ENCODE measurements at regions not wholly inside any gene's neighbourhood (a gene's known extent, or its start where the extent isn't known, plus 50 kb on each side); places are given as distances from the start of the nearest gene placed in this dataset.

DNA sequence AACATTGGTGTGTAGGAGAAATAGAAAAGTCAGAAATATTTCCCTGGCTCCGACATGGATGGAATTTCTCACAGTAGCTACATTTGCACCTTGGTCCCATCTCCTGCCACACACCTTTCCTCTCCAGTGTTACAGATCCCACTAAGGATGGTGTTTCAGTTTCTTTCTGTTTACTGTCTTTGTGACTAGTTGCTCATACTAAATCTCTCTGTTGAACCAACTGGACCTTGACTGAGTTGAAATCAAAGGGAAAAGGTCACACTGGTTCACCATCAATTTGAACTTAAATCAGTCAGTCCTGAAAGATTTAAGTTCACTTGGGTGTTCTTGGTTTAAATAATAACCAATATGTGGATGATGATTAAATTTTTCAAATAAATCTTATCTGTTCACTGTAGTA lies 754.2 kb downstream of the OTOL1 start:
- no TSS peak for BruUV-seq (replicated peaks)
- Histone ChIP-seq H3K9ac (ENCODE audit: low read length) (no peak overlapping the region), H3K79me2 (ENCODE audit: insufficient read depth, low read length) (no peaks in the 10 kb centered on the region), H2AFZ (ENCODE audit: low read depth, low read length, poor library complexity, severe bottlenecking) (no peak overlapping the region), H3K9me3 (ENCODE audit: control insufficient read depth in 1 of 2, insufficient read depth in 1 of 2, low read depth in 1 of 2, low read length in 2 of 2) (no peaks in the 10 kb centered on the region), H3K4me3 (replicated peaks in 1 of 2; ENCODE audit: low read depth in 1 of 2, low read length in 2 of 2) (no peak overlapping the region), H3K9me2 (ENCODE audit: insufficient read depth) (no peaks in the 10 kb centered on the region), H4K20me1 (ENCODE audit: insufficient read depth) (no peaks in the 10 kb centered on the region), H3K27ac (ENCODE audit: low read depth, low read length) (no peak overlapping the region), H3K36me3 (ENCODE audit: control insufficient read depth in 1 of 2, insufficient read depth in 2 of 2, low read length in 2 of 2) (no peaks in the 10 kb centered on the region), H3K4me1 (ENCODE audit: control insufficient read depth in 1 of 2, insufficient read depth in 2 of 2, low read length in 2 of 2) (no peaks in the 10 kb centered on the region), H3K4me2 (ENCODE audit: low read length) (no peak overlapping the region), H3K27me3 (ENCODE audit: insufficient read depth, low read length) (no peaks in the 10 kb centered on the region)
- intact Hi-C loops (cut with micrococcal nuclease): no loop called here
- ChIA-PET POLR2A (no interaction called here), RAD21 (ENCODE audit: low non-redundant PET in 1 of 2, low total read pairs in 2 of 2, uncharacterized antibody in 2 of 2, unreplicated experiment in 2 of 2) (no interaction called here), CTCF (no interaction called here)
- no peak for DNase-seq (ENCODE audit: low read depth, low spot score)
- ATAC-seq: no peak
- no peak for TF ChIP-seq CBX3 (IDR thresholded peaks at IDR 0.05; ENCODE audit: low read depth)
- TF ChIP-seq CEBPB (IDR thresholded peaks at IDR 0.05; ENCODE audit: low read depth): no peak
- TF ChIP-seq JUND (IDR thresholded peaks at IDR 0.05): no peak
- TF ChIP-seq POLR2AphosphoS5 (IDR thresholded peaks at IDR 0.05; ENCODE audit: low read depth, low read length): no peak
- TF ChIP-seq, protein P1, sequence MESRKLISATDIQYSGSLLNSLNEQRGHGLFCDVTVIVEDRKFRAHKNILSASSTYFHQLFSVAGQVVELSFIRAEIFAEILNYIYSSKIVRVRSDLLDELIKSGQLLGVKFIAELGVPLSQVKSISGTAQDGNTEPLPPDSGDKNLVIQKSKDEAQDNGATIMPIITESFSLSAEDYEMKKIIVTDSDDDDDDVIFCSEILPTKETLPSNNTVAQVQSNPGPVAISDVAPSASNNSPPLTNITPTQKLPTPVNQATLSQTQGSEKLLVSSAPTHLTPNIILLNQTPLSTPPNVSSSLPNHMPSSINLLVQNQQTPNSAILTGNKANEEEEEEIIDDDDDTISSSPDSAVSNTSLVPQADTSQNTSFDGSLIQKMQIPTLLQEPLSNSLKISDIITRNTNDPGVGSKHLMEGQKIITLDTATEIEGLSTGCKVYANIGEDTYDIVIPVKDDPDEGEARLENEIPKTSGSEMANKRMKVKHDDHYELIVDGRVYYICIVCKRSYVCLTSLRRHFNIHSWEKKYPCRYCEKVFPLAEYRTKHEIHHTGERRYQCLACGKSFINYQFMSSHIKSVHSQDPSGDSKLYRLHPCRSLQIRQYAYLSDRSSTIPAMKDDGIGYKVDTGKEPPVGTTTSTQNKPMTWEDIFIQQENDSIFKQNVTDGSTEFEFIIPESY (IDR thresholded peaks at IDR 0.05; ENCODE audit: extremely low read depth, insufficient replicate concordance, low read length): no peak
- TF ChIP-seq, protein P2, sequence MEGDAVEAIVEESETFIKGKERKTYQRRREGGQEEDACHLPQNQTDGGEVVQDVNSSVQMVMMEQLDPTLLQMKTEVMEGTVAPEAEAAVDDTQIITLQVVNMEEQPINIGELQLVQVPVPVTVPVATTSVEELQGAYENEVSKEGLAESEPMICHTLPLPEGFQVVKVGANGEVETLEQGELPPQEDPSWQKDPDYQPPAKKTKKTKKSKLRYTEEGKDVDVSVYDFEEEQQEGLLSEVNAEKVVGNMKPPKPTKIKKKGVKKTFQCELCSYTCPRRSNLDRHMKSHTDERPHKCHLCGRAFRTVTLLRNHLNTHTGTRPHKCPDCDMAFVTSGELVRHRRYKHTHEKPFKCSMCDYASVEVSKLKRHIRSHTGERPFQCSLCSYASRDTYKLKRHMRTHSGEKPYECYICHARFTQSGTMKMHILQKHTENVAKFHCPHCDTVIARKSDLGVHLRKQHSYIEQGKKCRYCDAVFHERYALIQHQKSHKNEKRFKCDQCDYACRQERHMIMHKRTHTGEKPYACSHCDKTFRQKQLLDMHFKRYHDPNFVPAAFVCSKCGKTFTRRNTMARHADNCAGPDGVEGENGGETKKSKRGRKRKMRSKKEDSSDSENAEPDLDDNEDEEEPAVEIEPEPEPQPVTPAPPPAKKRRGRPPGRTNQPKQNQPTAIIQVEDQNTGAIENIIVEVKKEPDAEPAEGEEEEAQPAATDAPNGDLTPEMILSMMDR (IDR thresholded peaks at IDR 0.05 in 2 of 3, conservative IDR thresholded peaks at IDR 0.05 in 1 of 3; ENCODE audit: borderline replicate concordance in 1 of 3, insufficient read depth in 1 of 3, low read depth in 2 of 3, low read length in 2 of 3): no peak
- no peak for TF ChIP-seq ZNF274 (IDR thresholded peaks at IDR 0.05; ENCODE audit: low read depth, low read length)
- TF ChIP-seq POLR2A (IDR thresholded peaks at IDR 0.05; ENCODE audit: borderline replicate concordance, extremely low read depth, insufficient read depth, insufficient read length): no peak
- no peak for TF ChIP-seq MAX (IDR thresholded peaks at IDR 0.05)
- TF ChIP-seq EGR1 (IDR thresholded peaks at IDR 0.05; ENCODE audit: low read depth): no peak
- TF ChIP-seq, protein P3, sequence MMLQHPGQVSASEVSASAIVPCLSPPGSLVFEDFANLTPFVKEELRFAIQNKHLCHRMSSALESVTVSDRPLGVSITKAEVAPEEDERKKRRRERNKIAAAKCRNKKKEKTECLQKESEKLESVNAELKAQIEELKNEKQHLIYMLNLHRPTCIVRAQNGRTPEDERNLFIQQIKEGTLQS (IDR thresholded peaks at IDR 0.05): no peak
- TF ChIP-seq EZH2 (IDR thresholded peaks at IDR 0.05): no peak

Data from HCT116 (cell line).